C4-2B (cell line): ENCODE measurements at regions not wholly inside any gene's neighbourhood (a gene's known extent, or its start where the extent isn't known, plus 50 kb on each side); places are given as distances from the start of the nearest gene placed in this dataset.

Experiments used
- ZFX ChIP-seq: fragments of 450-650 bp; IDR thresholded peaks from 2 replicates; pipeline ENCODE4 v1.6.1; 2017
- TF ChIP-seq, protein P1 (sequence below): fragments of 450-650 bp; conservative IDR thresholded peaks from 2 replicates; pipeline ENCODE4 v1.5.1; 2017; ENCODE audit warnings: mild to moderate bottlenecking

DNA sequence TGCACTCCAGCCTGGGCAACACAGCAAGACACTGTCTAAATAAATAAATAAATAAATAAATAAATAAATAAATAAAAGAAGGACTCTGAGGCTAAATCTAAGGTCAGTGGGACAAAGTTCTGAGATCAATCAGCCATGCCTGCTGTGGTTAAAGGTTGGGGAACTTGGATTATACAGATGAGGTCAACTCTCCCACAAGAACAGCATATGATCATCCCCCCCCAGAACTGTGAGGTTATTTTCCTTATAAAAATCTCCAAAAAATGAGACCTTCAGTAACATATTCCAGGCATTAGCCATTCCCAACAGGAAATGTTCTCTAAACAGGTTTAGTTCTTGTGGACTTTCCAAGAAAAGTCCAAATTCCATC is 90.3 kb downstream of the C16orf95 start:
- TF ChIP-seq, protein P1, sequence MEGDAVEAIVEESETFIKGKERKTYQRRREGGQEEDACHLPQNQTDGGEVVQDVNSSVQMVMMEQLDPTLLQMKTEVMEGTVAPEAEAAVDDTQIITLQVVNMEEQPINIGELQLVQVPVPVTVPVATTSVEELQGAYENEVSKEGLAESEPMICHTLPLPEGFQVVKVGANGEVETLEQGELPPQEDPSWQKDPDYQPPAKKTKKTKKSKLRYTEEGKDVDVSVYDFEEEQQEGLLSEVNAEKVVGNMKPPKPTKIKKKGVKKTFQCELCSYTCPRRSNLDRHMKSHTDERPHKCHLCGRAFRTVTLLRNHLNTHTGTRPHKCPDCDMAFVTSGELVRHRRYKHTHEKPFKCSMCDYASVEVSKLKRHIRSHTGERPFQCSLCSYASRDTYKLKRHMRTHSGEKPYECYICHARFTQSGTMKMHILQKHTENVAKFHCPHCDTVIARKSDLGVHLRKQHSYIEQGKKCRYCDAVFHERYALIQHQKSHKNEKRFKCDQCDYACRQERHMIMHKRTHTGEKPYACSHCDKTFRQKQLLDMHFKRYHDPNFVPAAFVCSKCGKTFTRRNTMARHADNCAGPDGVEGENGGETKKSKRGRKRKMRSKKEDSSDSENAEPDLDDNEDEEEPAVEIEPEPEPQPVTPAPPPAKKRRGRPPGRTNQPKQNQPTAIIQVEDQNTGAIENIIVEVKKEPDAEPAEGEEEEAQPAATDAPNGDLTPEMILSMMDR = no peak
- TF ChIP-seq ZFX = no peak
